Activated T-cell treated with anti-CD3 and anti-CD28 coated beads, Interleukin-2, amount 50 U/mL, for 48 hours (primary cell): ENCODE measurements at regions not wholly inside any gene's neighbourhood (a gene's known extent, or its start where the extent isn't known, plus 50 kb on each side); places are given as distances from the start of the nearest gene placed in this dataset.
"Not testable (repeated sequence)": the region's sequence is repeated elsewhere in the genome, so short reads cannot be mapped to it uniquely, and the experiment has no call there.

ENCODE experiments used
- DNase-seq, 2 experiments: peaks; one replicate each; pipeline ENCODE4 v3.0.0-alpha.2; 2020

DNA sequence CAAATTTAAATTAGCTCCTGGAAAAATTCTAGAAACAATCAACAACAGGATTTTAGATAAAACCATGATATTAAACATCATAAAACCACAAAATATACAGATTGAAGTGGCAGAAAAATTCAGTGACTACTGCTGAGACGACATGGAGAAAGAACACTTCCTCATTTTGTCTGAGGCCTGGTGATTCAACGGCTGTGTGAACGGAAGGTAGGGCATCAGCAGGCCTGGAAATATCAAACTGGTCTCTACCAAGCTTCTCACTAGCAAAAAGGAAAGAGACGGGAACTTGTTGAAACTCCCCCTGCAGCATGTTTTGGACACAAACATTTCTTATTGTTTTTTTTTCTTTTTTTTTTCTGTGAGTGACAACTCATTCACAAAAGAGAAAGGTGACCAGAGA is 58.0 kb upstream of the AHI1 start:
- no peak for DNase-seq

DNA sequence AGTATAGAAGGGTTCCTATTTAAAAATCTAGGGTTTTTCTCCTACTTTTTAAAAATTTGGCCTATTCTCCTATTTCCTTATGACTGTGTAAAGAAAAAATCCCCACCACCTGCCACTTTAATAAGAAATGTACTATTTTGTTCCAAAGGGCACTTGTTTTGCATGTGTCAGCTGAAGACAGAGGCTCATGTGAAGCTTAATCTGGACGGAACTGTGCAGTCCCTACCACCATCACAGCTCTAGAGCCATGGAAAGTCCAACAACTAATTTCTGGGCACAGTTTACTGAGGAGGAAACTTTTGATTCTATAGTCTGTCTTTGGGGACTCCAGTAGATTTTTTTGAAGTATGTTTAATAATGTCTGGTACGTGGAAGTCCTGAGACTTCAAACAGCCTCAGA is 60.0 kb upstream of the AHI1 start:
- DNase-seq: no peak

DNA sequence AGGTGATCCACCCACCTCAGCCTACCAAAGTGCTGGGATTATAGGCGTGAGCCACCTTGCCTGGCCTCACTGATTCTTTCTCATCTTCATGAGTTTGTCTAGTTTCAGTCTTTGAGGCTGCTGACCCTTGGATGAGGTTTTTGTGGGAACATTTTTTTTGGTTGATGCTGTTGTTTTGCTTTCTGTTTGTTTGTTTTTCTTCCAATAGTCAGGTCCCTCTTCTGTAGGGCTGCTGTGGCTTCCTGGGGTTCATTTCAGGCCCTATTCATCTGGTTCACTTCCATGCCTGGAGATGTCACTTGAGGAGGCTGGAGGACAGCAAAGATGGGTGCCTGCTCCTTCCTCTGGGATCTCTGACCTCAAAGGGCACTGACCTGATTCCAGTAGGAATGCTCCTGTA is 68.1 kb upstream of the AHI1 start:
- DNase-seq: not testable (repeated sequence)

DNA sequence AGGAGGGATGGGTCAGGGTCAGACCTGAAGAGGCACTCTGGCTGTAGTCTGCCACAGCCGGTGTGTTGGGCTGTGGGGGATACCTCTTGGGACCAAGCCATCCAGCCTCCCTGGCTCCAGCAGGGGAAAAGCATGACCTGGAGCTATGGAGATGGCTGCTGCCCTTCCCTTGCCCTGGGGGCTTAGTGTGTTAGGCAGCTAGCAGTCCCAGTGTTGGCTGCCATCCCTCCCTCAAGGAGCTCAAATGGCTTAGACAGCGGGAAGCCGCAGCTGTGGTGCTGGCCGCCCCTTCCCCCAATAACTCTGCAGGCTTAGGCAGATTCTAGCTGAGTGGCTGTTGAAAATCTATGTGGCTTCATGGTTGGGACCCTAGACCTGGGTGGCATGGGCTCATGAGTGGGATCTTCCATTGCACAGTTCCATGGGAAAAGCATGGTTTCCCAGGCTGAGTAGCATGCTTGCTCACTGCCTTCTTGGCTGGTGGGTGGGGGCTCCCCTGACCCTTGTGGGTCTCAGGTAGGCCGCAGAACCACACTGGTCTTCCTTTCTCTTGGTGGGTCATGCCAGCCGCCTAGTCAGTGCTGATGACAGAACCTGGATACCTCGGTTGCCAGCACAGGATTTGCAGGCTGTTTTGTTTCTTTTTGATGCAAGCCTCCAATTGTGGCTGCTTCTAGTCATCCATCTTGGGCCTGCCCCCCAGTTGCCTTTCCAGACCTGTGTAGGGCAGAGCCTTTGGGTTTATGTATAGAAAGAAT is 69.0 kb upstream of the AHI1 start:
- DNase-seq: no peak

- DNase-seq: no peak
These were observed 70.0 kb upstream of the AHI1 start for GRCh38 chr6:135567375-135568083.

- DNase-seq: peak; percentile 43 to 49
These were observed 70.8 kb upstream of the AHI1 start for GRCh38 chr6:135568379-135568778.

- no peak for DNase-seq
These were observed 74.5 kb upstream of the AHI1 start for GRCh38 chr6:135572051-135572450.

- DNase-seq: no peak
These were observed 78.1 kb upstream of the AHI1 start for GRCh38 chr6:135575629-135576028.

DNA sequence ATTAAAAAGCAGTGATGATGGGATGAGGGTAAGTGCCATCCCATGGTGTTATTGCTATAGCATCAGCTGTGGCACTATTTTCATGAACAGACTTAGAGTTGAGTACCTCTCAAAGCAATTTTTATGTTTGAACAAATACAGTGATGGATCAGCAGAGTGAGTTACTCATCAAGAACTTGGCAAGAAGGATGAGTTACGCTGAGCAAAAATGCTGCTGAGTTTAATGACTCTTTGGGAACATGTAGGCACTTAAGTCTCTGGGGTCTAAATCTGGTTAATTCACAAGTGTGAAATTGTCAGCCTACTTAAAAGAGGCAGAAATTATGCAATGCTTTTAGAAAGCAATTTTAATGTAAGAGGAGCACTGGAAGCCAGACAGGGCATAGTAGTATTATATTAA is 78.5 kb upstream of the AHI1 start:
- no peak for DNase-seq

GRCh38 chr6:135577059-135577538 is 79.6 kb upstream of the AHI1 start:
- no peak for DNase-seq

DNA sequence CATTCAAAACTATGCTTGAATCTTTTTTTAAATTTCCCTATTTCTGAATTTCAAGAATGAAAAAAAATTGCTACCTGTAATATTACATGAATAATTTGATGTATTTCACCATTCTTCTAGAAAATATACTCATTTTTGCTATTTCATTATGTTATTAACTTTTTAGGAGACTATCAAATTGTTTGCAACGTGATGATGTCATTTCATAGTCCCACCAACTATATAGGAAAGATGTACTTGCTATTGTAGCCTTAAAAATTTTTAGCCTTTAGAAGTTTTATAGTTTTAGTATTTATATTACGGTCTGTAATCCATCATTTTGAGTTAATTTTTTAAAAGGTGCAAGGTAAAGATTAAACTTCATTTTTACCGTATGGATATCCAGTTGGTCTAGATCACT is 81.4 kb upstream of the AHI1 start:
- DNase-seq: no peak

DNA sequence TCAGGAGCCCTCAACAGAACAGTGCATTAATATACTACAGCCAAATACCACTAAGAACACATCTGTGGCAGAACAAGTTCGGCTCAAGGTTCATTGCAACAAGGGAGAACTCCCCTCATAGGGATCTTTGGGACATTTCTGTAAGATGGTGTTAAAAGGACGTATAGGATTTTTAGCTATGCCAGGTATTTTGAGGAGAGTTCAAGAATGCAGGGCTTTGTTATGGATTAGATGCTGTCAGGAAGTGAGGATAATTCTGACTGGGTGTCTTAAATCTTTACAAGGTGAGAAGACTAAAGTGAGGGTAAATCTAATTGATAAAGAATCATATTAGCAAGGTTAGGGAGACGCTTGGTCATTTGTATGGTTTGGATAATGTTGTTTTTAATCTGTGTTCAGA is 83.7 kb upstream of the AHI1 start:
- DNase-seq: no peak

- no peak for DNase-seq
These were observed 85.8 kb upstream of the AHI1 start for GRCh38 chr6:135583256-135583761.

DNA sequence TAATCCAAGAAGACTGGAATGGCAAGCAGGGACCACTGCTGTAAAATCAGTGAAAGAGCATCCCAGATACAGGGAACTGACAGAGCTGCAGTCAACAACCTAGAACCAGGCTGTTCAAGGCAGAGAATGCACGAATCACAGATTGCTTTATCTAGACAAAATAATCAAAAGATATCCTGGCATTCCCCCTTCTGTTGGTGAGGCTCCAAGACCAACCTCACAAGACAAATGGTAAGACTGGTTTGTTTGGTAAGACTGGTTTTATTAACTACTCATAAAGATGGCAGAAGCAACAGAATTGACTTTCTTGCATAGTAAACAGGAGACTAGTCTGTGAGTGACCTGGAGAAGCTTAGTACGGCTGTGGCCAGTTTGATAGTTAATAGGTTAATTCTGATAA is 88.8 kb upstream of the AHI1 start:
- no peak for DNase-seq

- peak in 1 of 2 experiments; percentile 40 for DNase-seq
These were observed 89.3 kb upstream of the AHI1 start for GRCh38 chr6:135586844-135587243.

DNA sequence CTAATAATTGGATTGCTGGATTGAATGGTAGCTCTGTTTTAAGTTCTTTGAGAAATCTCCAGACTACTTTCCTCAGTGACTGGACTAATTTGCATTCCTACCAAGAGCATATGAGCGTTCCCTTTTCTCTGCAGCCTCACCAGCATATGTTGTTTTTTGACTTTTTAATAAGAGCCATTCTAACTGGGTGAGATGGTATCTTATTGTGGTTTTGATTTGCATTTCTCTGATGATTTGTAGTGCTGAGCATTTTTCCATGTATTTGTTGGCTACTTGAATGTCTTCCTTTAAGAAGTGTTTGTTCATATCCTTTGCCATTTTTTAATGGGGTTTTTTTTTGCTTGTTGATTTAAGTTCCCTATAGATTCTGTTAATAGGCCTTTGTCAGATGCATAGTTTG is 94.7 kb upstream of the AHI1 start:
- DNase-seq: no peak

- no peak for DNase-seq
These were observed 96.5 kb upstream of the AHI1 start for GRCh38 chr6:135594000-135594399.

- DNase-seq: no peak
These were observed 102.7 kb upstream of the AHI1 start for GRCh38 chr6:135600086-135600702.

DNA sequence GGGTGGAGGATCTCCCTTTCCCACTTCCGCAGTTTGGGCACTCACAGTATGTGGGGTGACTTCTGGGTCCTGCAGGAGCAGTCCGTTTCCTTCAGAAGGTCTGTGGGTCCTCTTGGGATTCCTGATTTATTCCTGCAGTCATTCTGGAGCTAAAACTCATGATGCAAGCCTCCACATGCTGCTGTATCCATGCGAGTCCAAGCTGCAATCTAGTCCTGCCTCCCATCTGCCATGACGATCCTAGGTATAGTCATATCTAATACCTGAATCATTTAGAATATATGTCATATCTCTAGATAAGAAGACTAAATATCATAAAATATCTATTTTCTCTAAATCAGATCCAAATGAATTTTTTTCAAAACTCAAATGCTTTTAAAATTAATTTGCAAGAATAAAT is 103.4 kb upstream of the AHI1 start:
- DNase-seq: no peak

- DNase-seq: no peak
These were observed 104.3 kb upstream of the AHI1 start for GRCh38 chr6:135601857-135602256.

GRCh38 chr6:135603249-135603648 is 105.7 kb upstream of the AHI1 start:
- DNase-seq: no peak

DNA sequence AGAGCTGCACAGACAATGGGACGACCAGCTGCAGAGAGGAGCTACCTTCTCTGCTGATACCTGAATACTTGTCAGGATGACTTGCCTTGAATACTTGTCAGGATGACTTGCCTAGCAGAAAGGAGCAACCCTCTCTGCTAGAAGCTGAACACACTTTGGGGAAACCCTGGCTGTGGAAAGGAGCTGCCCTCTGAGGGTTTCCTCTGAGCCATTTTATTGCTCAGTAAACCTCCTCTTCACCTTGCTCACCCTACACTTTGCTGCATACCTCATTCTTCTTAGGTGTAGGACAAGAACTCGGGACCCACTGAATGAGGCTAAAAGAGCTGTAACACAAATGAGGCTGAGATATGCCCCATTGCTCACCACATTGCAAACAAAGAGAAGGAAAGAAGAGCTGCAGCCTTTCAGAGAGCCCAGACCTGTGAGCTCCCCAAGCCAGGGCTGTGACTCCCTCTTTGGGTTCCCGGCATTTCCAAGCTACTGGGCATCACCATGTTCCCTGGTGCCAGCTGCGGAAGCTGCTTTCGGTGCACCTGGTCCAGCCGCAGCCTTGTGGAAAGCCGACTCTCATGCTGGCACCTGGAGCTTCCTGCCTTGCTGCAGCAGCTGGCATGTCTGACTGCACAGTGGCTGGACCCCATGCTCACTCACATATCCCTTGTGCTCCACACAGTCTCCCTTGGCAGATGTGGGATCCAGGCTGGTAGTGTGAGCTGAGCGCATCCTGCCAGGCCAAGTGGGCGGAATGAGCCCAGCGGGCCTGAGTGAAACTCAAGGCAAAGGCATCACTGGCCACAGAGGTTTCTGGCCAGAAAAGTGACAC is 106.7 kb upstream of the AHI1 start:
- DNase-seq: no peak

- DNase-seq: no peak
These were observed 107.8 kb upstream of the AHI1 start for GRCh38 chr6:135605278-135605790.
